ENCODE measurements at regions not wholly inside any gene's neighbourhood (a gene's known extent, or its start where the extent isn't known, plus 50 kb on each side); places are given as distances from the start of the nearest gene placed in this dataset.

GRCh38 chr11:29029452-29029851 is 921.3 kb downstream of the METTL15 start:
- no peak for DNase-seq

- DNase-seq = no peak
Measured at GRCh38 chr11:29027436-29027835, 919.2 kb downstream of the METTL15 start.

GRCh38 chr11:29026286-29026685 is 918.1 kb downstream of the METTL15 start:
- DNase-seq = no peak

GRCh38 chr11:29025001-29025400 is 916.8 kb downstream of the METTL15 start:
- DNase-seq = no peak

DNA sequence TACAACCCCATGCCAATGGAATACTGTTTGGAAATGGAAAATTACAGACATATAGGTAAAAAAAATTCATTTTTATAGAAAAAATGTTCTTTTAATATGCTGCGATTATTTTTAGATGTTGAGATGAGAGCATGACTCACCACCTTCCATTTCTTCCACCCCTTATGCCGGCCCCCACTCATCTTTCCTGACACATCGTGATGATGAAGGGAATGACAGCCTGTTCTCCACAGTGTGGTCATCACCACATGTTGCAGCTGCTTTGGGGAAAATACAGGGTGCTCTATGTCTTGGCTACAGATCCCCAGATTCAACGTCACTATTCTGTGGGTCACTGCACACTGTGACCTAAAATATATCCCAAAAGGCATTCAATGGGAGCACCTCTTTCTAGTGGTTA is 916.2 kb downstream of the METTL15 start:
- no peak for DNase-seq

DNA sequence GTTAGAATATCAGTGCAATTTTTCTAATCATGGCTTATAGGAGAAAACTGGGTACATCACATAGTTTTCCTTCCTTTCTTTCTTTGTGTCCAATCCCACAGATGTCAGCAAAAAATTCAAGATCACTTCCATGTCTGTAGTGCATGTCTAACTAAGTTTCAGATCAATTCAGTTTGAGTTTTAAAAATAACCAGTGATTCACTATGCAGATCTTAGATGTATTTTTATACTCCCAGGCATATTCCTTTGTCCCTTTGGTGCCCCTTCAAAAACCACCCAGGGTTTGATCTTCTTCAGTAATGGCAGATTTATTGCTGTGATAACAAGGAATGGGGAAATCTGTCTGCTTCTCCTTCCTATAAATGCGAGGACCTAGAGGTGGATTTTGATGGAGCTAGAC is 915.6 kb downstream of the METTL15 start:
- no peak for DNase-seq

- DNase-seq = no peak
Measured at GRCh38 chr11:29022676-29023075, 914.5 kb downstream of the METTL15 start.

GRCh38 chr11:29019960-29020683 is 911.9 kb downstream of the METTL15 start:
- no peak for DNase-seq

DNA sequence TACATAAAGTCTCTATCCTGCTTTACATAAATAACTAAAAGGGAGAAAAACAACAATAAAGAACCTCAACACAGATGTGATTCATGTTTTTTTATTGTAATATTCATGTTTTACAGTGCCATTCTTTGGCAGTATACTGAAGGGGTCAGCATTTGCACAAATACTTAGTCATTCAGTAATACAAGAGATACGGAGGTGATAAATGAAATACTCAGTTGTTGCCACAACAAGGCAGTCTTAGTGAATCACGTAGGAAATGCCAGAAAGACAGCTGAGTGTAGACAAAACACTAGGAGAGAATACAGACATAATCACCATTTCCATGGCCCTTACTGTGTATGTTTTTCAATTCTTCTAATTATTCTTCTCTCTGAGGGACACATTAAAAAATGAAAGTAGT is 910.4 kb downstream of the METTL15 start:
- peak; percentile 7 for DNase-seq

DNA sequence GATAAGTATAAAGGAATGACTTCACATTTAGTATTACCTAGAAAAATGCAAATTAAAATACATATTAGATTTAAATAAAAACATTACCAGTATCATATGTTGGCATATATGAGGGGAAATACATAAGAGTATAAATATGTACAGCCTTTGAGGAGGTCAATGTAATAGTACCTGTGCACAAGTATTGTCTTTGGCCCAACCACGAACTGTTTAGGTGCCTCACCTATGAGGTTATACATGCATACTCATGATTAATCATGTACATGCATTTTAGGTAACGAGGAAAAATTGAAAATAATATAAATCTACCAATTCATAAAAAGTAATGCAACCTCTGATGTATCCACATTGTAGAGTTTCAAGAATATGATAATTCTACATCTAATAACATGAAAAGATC is 909.8 kb downstream of the METTL15 start:
- DNase-seq = no peak

DNA sequence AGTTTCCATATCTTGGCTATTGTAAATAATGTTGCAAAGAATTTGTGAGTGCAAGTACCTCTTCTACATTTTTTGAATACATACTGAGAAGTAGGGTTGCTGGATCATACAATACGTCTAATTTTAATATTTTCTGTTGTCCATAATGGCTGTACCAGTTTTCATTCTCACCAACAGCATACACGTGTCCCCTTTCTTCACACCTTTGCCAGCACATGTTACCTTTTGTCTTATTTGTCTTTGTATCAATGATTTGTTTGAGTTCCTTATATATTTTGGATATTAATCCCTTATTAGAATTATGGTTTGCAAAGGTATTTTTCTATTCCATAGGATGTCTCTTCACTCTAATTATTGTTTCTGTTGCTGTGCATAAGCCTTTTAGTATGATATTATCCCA is 904.3 kb downstream of the METTL15 start:
- DNase-seq = no peak

GRCh38 chr11:29009426-29009825 is 901.2 kb downstream of the METTL15 start:
- DNase-seq = no peak

DNA sequence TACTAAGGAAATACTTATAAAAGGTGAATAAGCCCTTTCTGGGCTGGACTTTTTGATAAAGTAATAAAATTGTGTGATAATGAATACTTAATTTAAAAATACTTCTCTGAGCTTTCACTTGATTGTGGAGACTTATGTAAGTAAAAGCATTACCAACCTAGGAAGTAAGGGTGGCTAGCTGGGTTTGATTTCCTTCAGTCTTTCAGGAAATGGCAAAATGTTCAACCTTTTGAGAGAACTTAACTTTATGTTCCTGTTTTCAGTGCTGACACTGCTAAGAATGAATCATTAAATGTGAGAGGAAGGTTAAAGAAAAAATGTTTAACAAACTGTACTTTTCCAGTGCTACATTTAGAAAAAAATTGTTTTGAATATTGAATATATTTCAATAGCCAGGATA is 900.3 kb downstream of the METTL15 start:
- no peak for DNase-seq

- DNase-seq = no peak
Measured at GRCh38 chr11:29006668-29007067, 898.5 kb downstream of the METTL15 start.

GRCh38 chr11:29005401-29005980 is 897.3 kb downstream of the METTL15 start:
- DNase-seq = no peak

DNA sequence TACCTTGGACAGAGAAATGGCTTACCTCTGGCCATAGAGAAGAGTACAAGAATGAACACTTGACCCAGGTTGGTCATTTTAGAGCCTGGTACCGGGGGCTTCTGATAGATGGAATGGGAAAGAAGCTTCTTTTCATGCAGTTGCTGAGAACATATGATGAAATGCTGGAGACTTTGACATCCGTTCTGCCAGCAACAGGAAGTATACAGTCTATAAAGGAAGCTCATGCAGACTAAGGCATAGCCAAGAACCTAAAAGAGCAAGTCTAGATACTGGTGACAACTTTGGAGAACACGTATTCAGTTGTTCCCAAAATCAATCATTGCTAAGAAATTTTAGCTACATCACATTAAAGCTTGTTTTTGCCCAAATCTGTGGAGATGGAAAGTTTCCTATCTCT is 894.6 kb downstream of the METTL15 start:
- no peak for DNase-seq

DNA sequence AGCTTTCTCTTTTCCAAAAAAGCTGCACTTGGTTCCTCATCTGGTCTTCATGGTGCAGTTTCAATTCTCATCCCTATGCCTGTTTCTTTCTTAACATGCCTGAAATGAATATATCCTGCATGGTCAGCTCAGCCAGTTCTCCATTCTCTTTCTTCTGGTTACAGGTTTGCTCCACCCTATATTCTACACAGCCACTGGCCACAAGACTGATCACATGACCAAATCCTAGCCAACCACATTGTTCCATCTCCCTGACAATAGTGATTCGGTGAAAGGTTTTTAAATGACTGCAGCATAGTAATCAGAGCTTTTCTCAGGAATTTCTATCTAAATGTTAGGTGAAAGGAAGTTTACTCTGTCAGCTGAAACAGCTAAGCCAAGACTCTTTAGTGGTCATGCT is 891.4 kb downstream of the METTL15 start:
- DNase-seq = no peak

DNA sequence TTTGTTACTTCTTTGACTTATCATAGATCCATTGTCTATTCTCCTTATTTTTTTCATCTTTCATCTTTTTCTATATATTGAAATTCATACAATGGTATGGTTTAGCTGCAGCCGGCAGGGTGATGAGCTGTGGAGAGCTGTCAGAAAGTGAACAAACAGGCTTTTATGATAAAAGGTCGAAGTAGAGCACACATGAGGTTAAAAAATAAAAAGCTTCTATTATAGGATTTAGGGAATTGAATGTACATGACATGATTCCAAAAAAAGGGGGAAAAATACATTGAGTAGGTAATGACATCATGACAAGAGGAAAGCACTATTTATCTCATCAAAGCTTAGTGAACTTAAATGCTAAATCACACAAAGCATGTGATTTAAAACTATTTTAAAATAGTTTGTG is 884.8 kb downstream of the METTL15 start:
- no peak for DNase-seq

DNA sequence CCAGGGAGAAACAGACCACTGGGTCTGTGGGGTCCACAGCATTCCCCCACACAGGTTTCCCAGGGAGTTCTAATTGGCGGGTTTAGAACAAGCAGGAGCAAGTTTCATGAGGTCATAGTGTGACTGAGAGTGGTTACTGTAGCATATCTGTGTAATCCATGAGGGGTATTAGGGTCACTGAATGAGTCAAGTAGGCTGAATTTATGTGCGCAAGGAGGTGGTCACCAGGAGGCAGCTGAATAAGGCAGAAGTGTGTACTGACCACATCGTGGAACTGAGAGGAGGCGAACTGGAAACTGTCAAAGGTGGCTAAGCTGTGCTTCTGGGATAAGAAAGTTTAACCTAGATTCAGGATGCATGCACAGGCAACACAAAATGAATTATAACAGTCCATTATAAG is 876.0 kb downstream of the METTL15 start:
- no peak for DNase-seq

GRCh38 chr11:28983780-28984179 is 875.6 kb downstream of the METTL15 start:
- DNase-seq = no peak

- no peak for DNase-seq
Measured at GRCh38 chr11:28981381-28981780, 873.2 kb downstream of the METTL15 start.

- no peak for DNase-seq
Measured at GRCh38 chr11:28976801-28977145, 868.6 kb downstream of the METTL15 start.

- no peak for DNase-seq
Measured at GRCh38 chr11:28976012-28976800, 868.0 kb downstream of the METTL15 start.

DNA sequence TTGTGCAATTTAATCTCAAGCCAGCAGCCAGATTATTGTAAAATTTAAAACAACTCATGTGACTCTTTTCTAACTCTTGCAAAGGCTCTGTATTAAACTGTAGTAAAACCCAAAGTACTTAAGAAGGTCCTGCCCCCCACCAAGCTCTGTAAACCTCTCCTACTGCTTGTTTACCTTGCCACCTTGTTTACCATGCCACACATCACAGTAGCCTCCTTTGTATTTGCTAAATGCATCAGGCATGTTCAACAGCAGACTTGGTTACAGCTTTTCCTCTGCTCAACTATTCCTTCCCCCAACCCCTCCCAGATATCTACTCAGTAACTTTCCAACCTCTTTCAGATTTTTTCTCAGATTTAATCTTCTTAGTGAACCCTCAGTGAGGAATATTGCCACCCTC is 861.6 kb downstream of the METTL15 start:
- DNase-seq = no peak

Measured in eye (tissue), 1 donor.